ENCODE measurements at regions not wholly inside any gene's neighbourhood (a gene's known extent, or its start where the extent isn't known, plus 50 kb on each side); places are given as distances from the start of the nearest gene placed in this dataset.

GRCh38 chr18:51724790-51725721 is 527.6 kb upstream of the MEX3C start:
- no peak for DNase-seq (ENCODE audit: low read depth)

- no peak for DNase-seq (ENCODE audit: low read depth)
Measured at GRCh38 chr18:51726614-51727013, 529.1 kb upstream of the MEX3C start.

- no peak for DNase-seq (ENCODE audit: low read depth)
Measured at GRCh38 chr18:51727780-51728179, 530.3 kb upstream of the MEX3C start.

- no peak for DNase-seq (ENCODE audit: low read depth)
Measured at GRCh38 chr18:51731070-51731469, 533.6 kb upstream of the MEX3C start.

- DNase-seq (ENCODE audit: low read depth) = no peak
Measured at GRCh38 chr18:51734576-51734975, 537.1 kb upstream of the MEX3C start.

GRCh38 chr18:51739044-51739666 is 541.7 kb upstream of the MEX3C start:
- no peak for DNase-seq (ENCODE audit: low read depth)

GRCh38 chr18:51751901-51752300 is 554.4 kb upstream of the MEX3C start:
- DNase-seq (ENCODE audit: low read depth) = no peak

- no peak for DNase-seq (ENCODE audit: low read depth)
Measured at GRCh38 chr18:51753365-51754057, 556.0 kb upstream of the MEX3C start.

- DNase-seq (ENCODE audit: low read depth) = no peak
Measured at GRCh38 chr18:51754566-51754965, 557.1 kb upstream of the MEX3C start.

- no peak for DNase-seq (ENCODE audit: low read depth)
Measured at GRCh38 chr18:51757255-51757924, 559.9 kb upstream of the MEX3C start.

GRCh38 chr18:51762373-51762772 is 564.9 kb upstream of the MEX3C start:
- DNase-seq (ENCODE audit: low read depth) = no peak

- no peak for DNase-seq (ENCODE audit: low read depth)
Measured at GRCh38 chr18:51765606-51766360, 568.3 kb upstream of the MEX3C start.

GRCh38 chr18:51767293-51767692 is 569.8 kb upstream of the MEX3C start:
- no peak for DNase-seq (ENCODE audit: low read depth)

GRCh38 chr18:51778115-51778514 is 561.9 kb upstream of the DCC start:
- no peak for DNase-seq (ENCODE audit: low read depth)

- no peak for DNase-seq (ENCODE audit: low read depth)
Measured at GRCh38 chr18:51789871-51790270, 550.1 kb upstream of the DCC start.

- no peak for DNase-seq (ENCODE audit: low read depth)
Measured at GRCh38 chr18:51801514-51801913, 538.5 kb upstream of the DCC start.

- DNase-seq (ENCODE audit: low read depth) = no peak
Measured at GRCh38 chr18:51802569-51803428, 537.2 kb upstream of the DCC start.

- no peak for DNase-seq (ENCODE audit: low read depth)
Measured at GRCh38 chr18:51807336-51807735, 532.7 kb upstream of the DCC start.

- DNase-seq (ENCODE audit: low read depth) = no peak
Measured at GRCh38 chr18:51811883-51812282, 528.1 kb upstream of the DCC start.

- DNase-seq (ENCODE audit: low read depth) = no peak
Measured at GRCh38 chr18:51813740-51814139, 526.3 kb upstream of the DCC start.

Data from forelimb muscle (tissue), 1 donor.